ENCODE measurements at regions not wholly inside any gene's neighbourhood (a gene's known extent, or its start where the extent isn't known, plus 50 kb on each side); places are given as distances from the start of the nearest gene placed in this dataset.
"Not testable (repeated sequence)": the region's sequence is repeated elsewhere in the genome, so short reads cannot be mapped to it uniquely, and the experiment has no call there.

- no peak for DNase-seq (ENCODE audit: low read depth in 2 of 2)
These were observed 104.9 kb upstream of the SPATA12 start for GRCh38 chr3:56955492-56956111.

DNA sequence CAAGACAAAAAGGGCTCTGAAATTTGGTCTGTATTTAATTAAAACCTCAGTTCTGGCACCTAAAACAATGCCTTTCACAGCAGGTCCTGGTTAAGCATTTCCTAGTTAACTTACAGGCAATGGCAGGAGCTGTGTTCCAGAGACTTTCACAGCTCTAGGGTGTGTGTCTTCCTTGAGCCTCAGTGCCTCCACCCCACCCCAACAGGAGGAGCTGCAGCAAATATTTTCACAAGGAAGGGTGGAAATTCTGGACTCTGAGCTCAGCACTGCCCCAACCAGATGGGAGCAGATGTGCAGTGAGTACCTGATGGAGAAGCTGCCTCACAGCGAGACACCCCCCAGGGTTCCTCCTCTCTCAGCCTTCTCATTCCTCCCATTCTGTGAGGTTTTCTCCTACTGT is 106.3 kb upstream of the SPATA12 start:
- no peak for DNase-seq (ENCODE audit: low read depth in 2 of 2)

- no peak for DNase-seq (ENCODE audit: low read depth in 2 of 2)
These were observed 107.6 kb upstream of the SPATA12 start for GRCh38 chr3:56952846-56953245.

DNA sequence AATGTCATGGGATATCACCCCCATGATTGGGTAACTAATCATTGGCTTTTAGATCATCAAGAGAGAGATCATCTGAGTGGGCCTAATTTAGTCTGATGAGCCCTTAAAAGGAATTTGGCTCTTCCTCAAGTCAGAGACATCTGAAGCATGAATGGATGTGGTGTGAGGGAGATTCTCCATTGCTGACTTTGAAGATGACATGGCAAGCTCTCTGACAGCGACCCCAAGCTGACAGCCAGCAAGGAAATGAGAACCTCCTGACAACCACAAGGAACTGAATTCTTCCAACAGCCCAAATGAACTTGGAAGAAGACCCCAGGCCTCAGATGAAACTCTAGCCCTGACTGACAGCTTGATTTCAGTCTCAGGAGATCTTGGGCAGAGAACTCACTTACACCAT is 108.4 kb upstream of the SPATA12 start:
- DNase-seq (ENCODE audit: low read depth in 2 of 2), result no peak

DNA sequence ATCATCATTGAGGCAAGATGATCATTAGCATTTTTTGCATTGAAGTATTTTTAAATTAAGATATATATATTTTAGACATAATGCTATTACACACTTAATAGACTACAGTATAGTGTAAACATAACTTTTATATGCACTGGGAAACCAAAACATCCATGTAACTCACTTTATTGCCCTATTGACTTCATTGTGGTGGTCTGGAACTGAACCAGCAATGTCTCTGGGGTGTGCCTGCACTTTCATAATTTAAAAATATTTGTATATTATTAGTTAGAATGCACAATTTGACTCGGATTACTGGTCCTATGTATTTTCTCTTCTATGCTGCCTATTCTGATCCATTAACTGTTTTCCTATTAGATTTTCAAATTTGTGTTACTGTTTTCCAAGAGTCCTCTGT is 109.1 kb upstream of the SPATA12 start:
- DNase-seq (ENCODE audit: low read depth in 2 of 2), result no peak

- DNase-seq (ENCODE audit: low read depth in 2 of 2), result not testable (repeated sequence)
These were observed 115.1 kb upstream of the SPATA12 start for GRCh38 chr3:56945378-56945777.

DNA sequence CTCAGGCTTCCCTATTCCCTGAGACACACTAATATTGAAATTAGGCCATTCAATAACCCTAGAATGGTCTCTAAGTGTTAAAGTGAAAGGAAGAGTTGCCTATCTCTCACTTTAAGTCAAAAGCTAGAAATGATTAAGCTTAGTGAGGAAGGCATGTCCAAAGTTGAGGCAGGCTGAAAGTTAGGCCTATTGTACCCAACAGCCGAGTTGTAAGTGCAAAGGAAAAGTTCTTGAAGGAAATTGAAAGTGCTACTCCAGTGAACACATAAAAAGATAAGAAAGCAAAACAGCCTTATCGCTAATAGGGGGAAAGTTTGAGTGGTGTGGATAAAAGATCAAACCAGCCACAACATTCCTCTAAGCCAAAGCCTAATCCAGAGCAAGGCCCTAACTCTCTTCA is 117.9 kb upstream of the SPATA12 start:
- DNase-seq (ENCODE audit: low read depth in 2 of 2), result no peak

- DNase-seq (ENCODE audit: low read depth in 2 of 2), result no peak
These were observed 119.5 kb upstream of the SPATA12 start for GRCh38 chr3:56940976-56941375.

GRCh38 chr3:56940321-56940720 is 120.1 kb upstream of the SPATA12 start:
- DNase-seq (ENCODE audit: low read depth in 2 of 2), result no peak

GRCh38 chr3:56939834-56940233 is 120.6 kb upstream of the SPATA12 start:
- DNase-seq (ENCODE audit: low read depth in 2 of 2), result no peak

DNA sequence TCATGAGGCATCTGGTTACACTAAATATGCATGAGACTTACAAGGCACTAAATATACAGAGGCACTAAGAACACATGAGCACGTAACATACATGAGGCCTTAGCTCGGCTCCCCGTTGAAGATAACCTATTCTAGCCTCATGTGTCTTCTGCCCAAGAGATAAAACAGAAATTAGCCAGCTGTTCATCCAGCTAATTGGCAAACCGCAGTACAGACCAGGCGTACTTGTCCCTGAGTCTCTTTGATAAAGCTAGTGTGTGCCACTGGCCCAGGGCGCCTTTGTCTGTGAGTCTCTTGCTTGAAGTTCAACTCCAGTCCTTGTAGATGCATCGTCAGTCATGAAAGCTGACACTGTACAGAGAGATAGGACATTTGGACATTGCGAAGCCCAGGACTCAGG is 121.9 kb upstream of the SPATA12 start:
- no peak for DNase-seq (ENCODE audit: low read depth in 2 of 2)

GRCh38 chr3:56937580-56937979 is 122.9 kb upstream of the SPATA12 start:
- DNase-seq (ENCODE audit: low read depth in 2 of 2), result no peak

GRCh38 chr3:56935811-56936210 is 124.7 kb upstream of the SPATA12 start:
- DNase-seq (ENCODE audit: low read depth in 2 of 2), result no peak

- not testable (repeated sequence) for DNase-seq (ENCODE audit: low read depth in 2 of 2)
These were observed 126.0 kb upstream of the SPATA12 start for GRCh38 chr3:56934481-56934880.

- DNase-seq (ENCODE audit: low read depth in 2 of 2), result no peak
These were observed 126.7 kb upstream of the SPATA12 start for GRCh38 chr3:56933803-56934202.

- DNase-seq (ENCODE audit: low read depth in 2 of 2), result no peak
These were observed 127.6 kb upstream of the SPATA12 start for GRCh38 chr3:56932866-56933265.

DNA sequence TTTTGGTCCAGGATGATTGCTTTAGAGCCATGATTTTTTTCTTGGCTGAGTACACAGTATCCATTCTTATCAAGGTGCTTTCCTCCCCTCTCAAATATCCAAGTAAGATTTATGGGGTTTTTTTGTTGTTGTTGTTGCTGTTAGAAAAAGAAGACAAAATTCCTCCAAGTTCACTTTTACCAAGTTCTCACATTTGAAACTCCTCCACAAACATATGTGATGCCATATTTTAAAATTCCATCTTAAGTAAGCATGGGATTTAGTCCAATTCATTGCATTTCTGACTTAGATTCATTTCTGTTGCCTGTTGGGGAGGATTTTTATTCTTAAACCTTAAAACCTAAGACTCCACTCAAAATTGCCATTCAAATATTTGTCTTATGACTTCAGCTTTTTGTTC is 128.6 kb upstream of the SPATA12 start:
- DNase-seq (ENCODE audit: low read depth in 2 of 2), result no peak

DNA sequence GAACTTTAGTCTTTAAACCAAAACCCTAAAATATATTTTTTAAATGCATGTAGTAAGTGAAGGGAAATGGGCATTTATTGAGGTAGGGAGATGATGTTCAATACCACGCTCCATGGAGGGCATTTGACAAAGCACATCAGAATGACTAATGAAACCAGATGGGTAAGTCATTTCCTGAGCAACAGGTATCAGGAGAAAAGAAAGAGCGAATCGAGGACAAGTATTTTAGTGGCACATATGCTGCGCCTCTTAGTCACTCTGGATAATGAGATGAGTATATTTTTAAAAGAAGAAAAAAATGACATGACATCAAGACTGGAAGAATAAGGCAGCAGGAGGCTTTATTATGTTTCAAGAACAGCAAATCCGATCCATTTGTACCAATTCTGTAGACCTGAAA is 129.0 kb upstream of the ARHGEF3 start:
- DNase-seq (ENCODE audit: low read depth in 2 of 2), result no peak

DNA sequence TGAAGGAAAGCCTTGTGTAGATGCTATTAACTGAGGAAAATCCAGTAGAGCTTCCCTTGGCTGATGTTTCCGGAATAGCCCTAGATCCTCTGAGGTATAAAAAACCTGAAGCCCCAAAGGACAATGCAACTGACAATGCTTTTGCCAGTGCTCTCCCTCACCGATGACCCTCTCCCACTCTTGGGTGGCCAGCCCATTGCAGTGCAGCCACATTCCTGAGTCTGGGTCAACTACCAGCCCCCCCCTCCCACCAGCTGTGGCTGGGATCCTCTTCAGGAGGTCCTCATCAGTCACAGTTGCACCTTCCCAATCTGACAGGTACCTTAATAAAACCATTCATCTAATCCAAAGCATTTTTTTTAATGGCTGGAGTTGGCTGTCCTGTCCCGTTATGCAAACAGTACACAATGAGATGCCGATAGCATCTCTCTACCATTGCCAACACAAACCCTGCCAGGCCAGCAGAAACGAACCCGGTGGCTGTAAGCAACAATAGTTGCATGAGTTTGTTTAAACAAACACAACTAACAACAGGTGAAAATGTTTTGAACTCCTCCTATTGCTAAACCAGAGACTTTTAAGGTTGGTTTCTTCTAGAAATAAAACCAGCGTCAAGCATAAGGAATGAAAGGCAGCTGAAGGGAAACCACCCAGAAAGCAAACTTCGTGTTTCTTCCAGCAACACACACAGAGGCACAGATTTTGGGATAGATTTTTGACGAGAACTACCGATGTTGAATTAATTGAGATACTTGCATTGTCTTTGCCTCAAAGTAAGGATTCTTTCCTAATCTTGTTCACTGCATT is 128.3 kb upstream of the ARHGEF3 start:
- no peak for DNase-seq (ENCODE audit: low read depth in 2 of 2)

DNA sequence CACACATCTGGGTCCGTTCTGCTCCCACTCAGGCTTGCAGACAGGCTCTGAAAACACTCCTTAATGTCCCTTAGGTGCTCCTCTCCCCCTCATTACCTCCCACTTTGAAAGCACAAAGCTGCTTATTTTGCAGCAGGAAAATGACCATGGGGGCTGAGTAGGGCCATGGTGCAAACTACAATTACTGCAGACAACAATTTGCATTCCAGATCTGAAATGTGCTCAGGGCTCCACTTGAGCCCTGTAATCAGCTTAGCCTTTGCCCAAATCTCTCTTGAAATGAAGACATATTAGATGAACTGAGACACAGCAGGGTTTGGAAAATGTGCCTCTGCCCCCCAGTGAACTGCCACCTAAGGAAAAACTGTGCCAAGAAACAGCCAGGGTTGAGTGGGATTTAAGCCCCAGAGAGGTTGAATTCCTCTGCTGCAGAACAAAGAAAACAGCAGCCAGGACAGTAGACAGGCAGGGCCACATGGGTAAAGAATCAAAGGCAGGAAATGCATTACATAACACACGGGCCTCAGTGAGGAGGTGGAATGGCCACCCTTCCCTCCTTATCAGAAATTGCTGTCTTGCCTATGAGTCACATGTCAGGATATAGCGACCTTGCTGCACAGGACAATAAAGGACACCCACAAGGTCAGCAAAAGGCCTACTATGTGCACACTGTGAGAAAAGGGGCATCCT is 126.8 kb upstream of the ARHGEF3 start:
- DNase-seq (ENCODE audit: low read depth in 2 of 2), result no peak

DNA sequence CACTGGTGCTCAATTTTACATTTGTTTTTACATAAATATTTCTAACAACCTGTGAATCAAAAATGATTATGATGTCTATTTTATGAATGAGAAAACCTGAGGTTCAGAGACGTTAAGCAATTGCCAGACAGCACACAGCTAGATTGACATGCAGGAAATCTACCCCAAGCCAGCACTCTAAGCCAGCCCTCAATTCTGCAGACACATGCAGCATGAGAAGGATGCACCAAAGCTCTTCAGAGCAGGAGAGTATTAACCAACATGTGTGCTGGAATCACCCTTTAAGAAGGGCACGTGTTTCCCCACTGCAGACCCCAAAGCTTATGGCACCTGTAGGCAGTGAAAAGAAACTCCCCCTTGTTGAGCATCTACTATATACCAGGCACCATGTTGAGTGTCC is 126.1 kb upstream of the ARHGEF3 start:
- DNase-seq (ENCODE audit: low read depth in 2 of 2), result no peak

- no peak for DNase-seq (ENCODE audit: low read depth in 2 of 2)
These were observed 125.2 kb upstream of the ARHGEF3 start for GRCh38 chr3:56926947-56927282.
